ENCODE measurements at regions not wholly inside any gene's neighbourhood (a gene's known extent, or its start where the extent isn't known, plus 50 kb on each side); places are given as distances from the start of the nearest gene placed in this dataset.

- no peak for DNase-seq (ENCODE audit: low spot score)
- intact Hi-C loops (cut with DNase I), result no loop called here
Observed at GRCh38 chr5:155274484-155274883, 260.9 kb downstream of the KIF4B start.

GRCh38 chr5:155275222-155275621, 261.7 kb downstream of the KIF4B start:
- DNase-seq (ENCODE audit: low spot score), result no peak

GRCh38 chr5:155276231-155276630, 262.7 kb downstream of the KIF4B start:
- intact Hi-C loops (cut with DNase I), result no loop called here
- DNase-seq (ENCODE audit: low spot score), result no peak

More at GRCh38 chr5:155275222-155275621, 261.7 kb downstream of the KIF4B start:
- intact Hi-C loops (cut with DNase I), result no loop called here

GRCh38 chr5:155278532-155278931, 265.0 kb downstream of the KIF4B start:
- intact Hi-C loops (cut with DNase I), result no loop called here
- no peak for DNase-seq (ENCODE audit: low spot score)

- no peak for DNase-seq (ENCODE audit: low spot score)
- intact Hi-C loops (cut with DNase I), result no loop called here
Observed at GRCh38 chr5:155282503-155283107, 269.1 kb downstream of the KIF4B start.

GRCh38 chr5:155285706-155286105, 272.2 kb downstream of the KIF4B start:
- intact Hi-C loops (cut with DNase I), result no loop called here

GRCh38 chr5:155290937-155291336, 277.4 kb downstream of the KIF4B start:
- DNase-seq (ENCODE audit: low spot score), result no peak
- intact Hi-C loops (cut with DNase I), result no loop called here

More at GRCh38 chr5:155285706-155286105, 272.2 kb downstream of the KIF4B start:
- DNase-seq (ENCODE audit: low spot score), result no peak

- DNase-seq (ENCODE audit: low spot score), result no peak
- intact Hi-C loops (cut with DNase I), result no loop called here
Observed at GRCh38 chr5:155293605-155294178, 280.1 kb downstream of the KIF4B start.

GRCh38 chr5:155295111-155295510, 281.6 kb downstream of the KIF4B start:
- intact Hi-C loops (cut with DNase I), result no loop called here
- DNase-seq (ENCODE audit: low spot score), result no peak

GRCh38 chr5:155299386-155300005, 285.9 kb downstream of the KIF4B start:
- intact Hi-C loops (cut with DNase I), result no loop called here
- no peak for DNase-seq (ENCODE audit: low spot score)

- no peak for DNase-seq (ENCODE audit: low spot score)
- intact Hi-C loops (cut with DNase I), result no loop called here
Observed at GRCh38 chr5:155303120-155303519, 289.6 kb downstream of the KIF4B start.

GRCh38 chr5:155307229-155307628, 293.7 kb downstream of the KIF4B start:
- intact Hi-C loops (cut with DNase I), result no loop called here
- no peak for DNase-seq (ENCODE audit: low spot score)

GRCh38 chr5:155308289-155308688, 294.7 kb downstream of the KIF4B start:
- no peak for DNase-seq (ENCODE audit: low spot score)
- intact Hi-C loops (cut with DNase I), result no loop called here

GRCh38 chr5:155309021-155309746, 295.6 kb downstream of the KIF4B start:
- intact Hi-C loops (cut with DNase I), result no loop called here
- no peak for DNase-seq (ENCODE audit: low spot score)

- intact Hi-C loops (cut with DNase I), result no loop called here
- DNase-seq (ENCODE audit: low spot score), result no peak
Observed at GRCh38 chr5:155311721-155312120, 298.2 kb downstream of the KIF4B start.

GRCh38 chr5:155313518-155313917, 300.0 kb downstream of the KIF4B start:
- intact Hi-C loops (cut with DNase I), result no loop called here
- DNase-seq (ENCODE audit: low spot score), result no peak

- intact Hi-C loops (cut with DNase I), result no loop called here
- no peak for DNase-seq (ENCODE audit: low spot score)
Observed at GRCh38 chr5:155316070-155316714, 302.6 kb downstream of the KIF4B start.

GRCh38 chr5:155332618-155333017, 319.1 kb downstream of the KIF4B start:
- no peak for DNase-seq (ENCODE audit: low spot score)
- intact Hi-C loops (cut with DNase I), result no loop called here

GRCh38 chr5:155342956-155343355, 329.4 kb downstream of the KIF4B start:
- no peak for DNase-seq (ENCODE audit: low spot score)
- intact Hi-C loops (cut with DNase I), result no loop called here

- DNase-seq (ENCODE audit: low spot score), result no peak
- intact Hi-C loops (cut with DNase I), result no loop called here
Observed at GRCh38 chr5:155343468-155343867, 329.9 kb downstream of the KIF4B start.

Data from cardiac septum (tissue), 1 donor.